ENCODE measurements at regions not wholly inside any gene's neighbourhood (a gene's known extent, or its start where the extent isn't known, plus 50 kb on each side); places are given as distances from the start of the nearest gene placed in this dataset.

DNA sequence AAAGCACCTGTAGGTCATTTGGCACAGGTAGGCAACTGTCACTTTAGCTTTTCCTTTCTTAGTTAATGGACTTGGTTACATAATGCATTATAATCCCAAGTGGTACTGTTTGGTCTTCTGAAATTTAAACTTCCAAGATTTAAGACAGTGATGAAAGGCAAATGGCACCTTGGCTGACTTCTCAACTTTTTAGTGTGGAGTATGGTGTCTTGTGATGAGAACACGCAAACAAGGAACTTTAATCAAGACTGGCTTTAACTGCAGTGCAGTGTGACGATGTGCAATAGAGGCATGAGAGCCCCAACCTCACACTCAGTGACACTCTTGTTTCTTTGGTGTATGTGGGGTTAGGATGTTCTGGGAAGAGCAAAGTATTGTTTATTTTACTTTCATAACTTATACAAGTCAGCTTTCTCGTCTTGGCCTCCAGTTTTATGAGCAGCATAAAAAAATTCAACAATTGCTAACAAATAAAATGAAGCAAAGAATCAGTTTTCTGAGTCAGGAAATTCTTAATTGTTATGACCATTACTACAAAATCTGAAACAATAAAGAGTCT lies 171.9 kb downstream of the MAD2L1 start:
- Mint-ChIP-seq H3K27ac (no peak overlapping the region), H3K4me3 (no peak overlapping the region), H3K9me3 (no peaks in the 10 kb centered on the region), H3K27me3 (no peaks in the 10 kb centered on the region), H3K36me3 (ENCODE audit: low read depth) (no peaks in the 10 kb centered on the region), H3K4me1 (no peaks in the 10 kb centered on the region)
- no peak for DNase-seq
- intact Hi-C loops (cut with micrococcal nuclease) = no loop called here

DNA sequence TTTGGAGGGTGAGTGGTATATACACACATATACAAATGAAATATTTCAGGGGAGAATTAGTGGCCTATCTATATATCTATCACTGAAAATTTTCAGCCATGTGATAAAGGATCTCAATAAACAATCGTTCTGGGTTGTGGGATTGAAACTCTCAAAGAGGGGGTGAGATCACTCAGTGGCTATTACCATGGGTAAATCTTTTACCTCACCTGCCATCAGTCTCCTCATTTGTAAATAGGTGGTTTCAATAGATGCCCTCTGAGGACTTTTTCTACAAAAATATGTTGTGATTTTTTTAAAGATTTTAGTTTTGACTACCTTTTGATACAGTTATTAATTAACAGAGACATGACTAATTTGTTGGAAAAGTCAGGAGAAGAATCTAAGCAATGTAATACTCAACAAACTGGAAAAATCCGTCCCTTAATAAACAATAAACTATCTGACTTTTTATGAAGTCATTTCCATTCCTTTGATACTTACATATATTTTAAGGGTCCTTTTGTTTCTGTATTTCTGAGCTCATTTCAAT lies 192.8 kb downstream of the MAD2L1 start:
- H3K9me3 Mint-ChIP-seq = no peaks in the 10 kb centered on the region
- H3K4me3 Mint-ChIP-seq = no peak overlapping the region
- H3K27me3 Mint-ChIP-seq = no peaks in the 10 kb centered on the region
- no peak overlapping the region for H3K27ac Mint-ChIP-seq
- no peak for DNase-seq
- no peaks in the 10 kb centered on the region for H3K4me1 Mint-ChIP-seq
- intact Hi-C loops (cut with micrococcal nuclease) = no loop called here
- H3K36me3 Mint-ChIP-seq (ENCODE audit: low read depth) = no peaks in the 10 kb centered on the region

DNA sequence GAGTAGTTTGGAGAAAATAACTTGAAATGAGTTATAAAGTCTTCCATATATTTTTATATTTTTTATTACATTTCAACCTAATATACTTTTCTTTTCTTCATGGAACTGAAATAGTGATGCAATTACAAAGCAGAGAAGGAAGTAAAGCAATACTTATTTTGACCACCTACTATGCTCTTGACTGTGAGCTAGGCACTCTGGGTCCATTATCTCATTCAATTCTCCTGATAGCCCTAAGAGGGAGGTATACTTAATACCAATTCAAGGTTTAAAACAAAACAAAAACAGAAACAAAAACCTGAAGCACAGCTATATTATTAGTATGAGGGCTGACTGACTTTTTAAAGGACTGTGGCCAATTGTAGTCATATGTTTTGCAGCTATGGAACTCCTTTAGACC lies 193.5 kb downstream of the MAD2L1 start:
- Mint-ChIP-seq H3K27ac (no peak overlapping the region), H3K4me3 (no peak overlapping the region), H3K9me3 (no peaks in the 10 kb centered on the region), H3K27me3 (no peaks in the 10 kb centered on the region), H3K4me1 (no peaks in the 10 kb centered on the region), H3K36me3 (ENCODE audit: low read depth) (no peaks in the 10 kb centered on the region)
- intact Hi-C loops (cut with micrococcal nuclease) = no loop called here
- DNase-seq = no peak

DNA sequence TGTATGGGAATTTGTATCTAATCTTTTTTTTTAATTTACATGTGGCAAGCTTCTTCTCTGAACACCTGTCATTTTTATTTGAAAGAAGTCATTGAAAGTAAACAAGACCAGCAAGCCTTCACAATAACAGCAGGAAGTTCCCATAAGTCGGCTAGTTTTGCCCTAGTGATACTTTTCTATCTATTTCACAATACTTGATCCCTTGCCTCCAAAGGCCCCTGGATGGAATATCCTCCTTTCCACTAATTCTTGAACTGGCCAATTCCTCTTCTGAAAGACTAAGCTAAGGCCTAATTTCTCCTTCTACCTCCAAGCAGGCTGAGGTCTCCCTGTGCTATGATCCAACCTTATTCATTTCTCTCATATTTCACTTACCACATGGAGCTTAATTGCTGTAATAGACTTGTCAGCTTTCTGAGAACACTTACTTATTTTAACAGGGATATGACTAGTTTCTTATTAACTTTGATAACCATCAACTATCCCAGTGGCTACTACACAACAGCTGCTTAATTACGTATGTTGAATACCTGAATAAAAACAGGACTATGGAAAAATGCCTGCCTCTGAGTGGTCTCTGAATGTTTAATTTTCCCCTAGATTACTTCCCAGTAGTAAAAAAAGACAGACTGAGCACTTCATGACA lies 194.2 kb downstream of the MAD2L1 start:
- Mint-ChIP-seq H3K27ac (no peak overlapping the region), H3K36me3 (ENCODE audit: low read depth) (no peaks in the 10 kb centered on the region), H3K4me3 (no peak overlapping the region), H3K9me3 (no peaks in the 10 kb centered on the region), H3K4me1 (no peaks in the 10 kb centered on the region), H3K27me3 (no peaks in the 10 kb centered on the region)
- intact Hi-C loops (cut with micrococcal nuclease) = no loop called here
- no peak for DNase-seq

DNA sequence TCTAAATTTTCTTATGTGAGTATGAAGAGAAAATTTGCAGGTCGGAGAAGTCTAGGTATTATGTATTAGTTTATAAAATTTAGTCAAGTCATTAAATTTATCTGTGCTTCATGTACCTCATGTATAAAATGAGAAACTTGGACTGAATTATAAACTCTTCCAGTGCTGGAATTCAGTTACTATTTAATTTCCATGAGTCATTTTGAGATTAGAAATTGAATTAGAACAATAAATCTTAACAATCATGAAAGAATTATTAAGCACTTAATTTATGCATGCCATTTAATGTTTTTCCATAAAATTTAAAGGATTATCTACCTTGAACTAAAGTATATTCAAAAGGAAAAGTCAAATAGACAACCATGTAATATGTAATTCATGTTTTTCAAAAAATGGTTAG lies 195.8 kb downstream of the MAD2L1 start:
- DNase-seq = no peak
- Mint-ChIP-seq H3K27ac (no peak overlapping the region), H3K36me3 (ENCODE audit: low read depth) (no peaks in the 10 kb centered on the region), H3K9me3 (no peaks in the 10 kb centered on the region), H3K27me3 (no peaks in the 10 kb centered on the region), H3K4me3 (no peak overlapping the region), H3K4me1 (no peaks in the 10 kb centered on the region)
- intact Hi-C loops (cut with micrococcal nuclease) = no loop called here

DNA sequence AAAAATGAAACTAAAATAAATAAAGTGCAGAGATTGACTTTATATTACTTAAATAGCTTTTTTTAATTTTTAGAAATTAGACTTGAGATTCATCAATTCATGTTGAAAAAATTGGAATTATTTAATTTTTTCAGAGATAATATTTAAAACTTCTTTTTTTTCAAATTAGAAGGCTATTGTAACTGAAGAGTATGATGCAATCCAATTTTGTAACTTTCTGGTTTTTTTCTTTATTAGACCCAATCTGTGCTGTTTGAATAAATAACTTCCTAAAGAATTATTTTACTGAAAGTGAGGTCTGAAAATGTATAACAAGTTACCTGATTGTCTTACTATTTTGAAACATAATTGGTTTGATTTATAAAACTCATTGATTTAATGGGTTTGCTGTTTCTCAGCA lies 200.9 kb downstream of the MAD2L1 start:
- intact Hi-C loops (cut with micrococcal nuclease) = no loop called here
- H3K36me3 Mint-ChIP-seq (ENCODE audit: low read depth) = no peaks in the 10 kb centered on the region
- H3K4me1 Mint-ChIP-seq = no peaks in the 10 kb centered on the region
- H3K4me3 Mint-ChIP-seq = no peak overlapping the region
- DNase-seq = no peak
- no peaks in the 10 kb centered on the region for H3K27me3 Mint-ChIP-seq
- no peaks in the 10 kb centered on the region for H3K9me3 Mint-ChIP-seq
- H3K27ac Mint-ChIP-seq = no peak overlapping the region

DNA sequence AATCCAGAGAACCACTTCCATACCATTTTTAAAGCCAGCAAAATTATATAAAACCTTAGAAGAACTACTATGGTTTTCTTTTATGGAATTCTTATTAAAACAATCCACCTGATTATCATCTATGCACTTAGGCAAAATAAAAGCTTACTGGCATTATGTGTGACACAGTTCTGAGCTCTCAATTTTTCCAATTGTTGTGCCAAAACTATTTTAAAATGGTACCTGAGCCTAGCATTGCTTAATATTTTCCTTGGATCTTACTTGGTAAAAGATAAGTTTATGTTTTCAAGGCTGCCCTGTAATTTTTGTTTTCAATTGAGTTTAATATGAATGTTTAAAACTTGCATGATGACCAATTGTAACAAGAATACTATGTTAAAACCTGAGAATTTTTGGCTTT lies 201.3 kb downstream of the MAD2L1 start:
- Mint-ChIP-seq H3K27ac (no peak overlapping the region), H3K4me1 (no peaks in the 10 kb centered on the region), H3K36me3 (ENCODE audit: low read depth) (no peaks in the 10 kb centered on the region), H3K4me3 (no peak overlapping the region), H3K27me3 (no peaks in the 10 kb centered on the region), H3K9me3 (no peaks in the 10 kb centered on the region)
- intact Hi-C loops (cut with micrococcal nuclease) = no loop called here
- DNase-seq = no peak

DNA sequence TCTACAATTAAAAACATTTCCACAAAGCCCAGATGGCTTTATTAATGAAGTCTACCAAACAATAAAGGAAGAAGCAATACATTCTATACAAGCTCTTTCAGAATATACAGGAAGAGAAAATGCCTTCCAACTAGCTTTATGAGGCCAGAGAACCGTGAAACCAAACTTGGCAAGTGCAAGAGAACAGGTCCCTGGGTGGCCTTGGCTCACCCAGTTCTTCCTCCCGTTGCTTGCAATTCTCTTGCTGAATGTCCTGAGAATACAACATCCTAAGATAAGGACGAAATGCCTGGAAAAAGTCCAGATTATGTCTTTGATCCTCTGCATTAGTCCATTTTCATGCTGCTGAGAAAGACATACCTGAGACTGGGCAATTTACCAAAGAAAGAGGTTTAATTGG lies 204.9 kb downstream of the MAD2L1 start:
- intact Hi-C loops (cut with micrococcal nuclease) = no loop called here
- Mint-ChIP-seq H3K4me3 (no peak overlapping the region), H3K36me3 (ENCODE audit: low read depth) (no peaks in the 10 kb centered on the region), H3K9me3 (no peaks in the 10 kb centered on the region), H3K27ac (no peak overlapping the region), H3K4me1 (no peaks in the 10 kb centered on the region), H3K27me3 (no peaks in the 10 kb centered on the region)
- DNase-seq = no peak

DNA sequence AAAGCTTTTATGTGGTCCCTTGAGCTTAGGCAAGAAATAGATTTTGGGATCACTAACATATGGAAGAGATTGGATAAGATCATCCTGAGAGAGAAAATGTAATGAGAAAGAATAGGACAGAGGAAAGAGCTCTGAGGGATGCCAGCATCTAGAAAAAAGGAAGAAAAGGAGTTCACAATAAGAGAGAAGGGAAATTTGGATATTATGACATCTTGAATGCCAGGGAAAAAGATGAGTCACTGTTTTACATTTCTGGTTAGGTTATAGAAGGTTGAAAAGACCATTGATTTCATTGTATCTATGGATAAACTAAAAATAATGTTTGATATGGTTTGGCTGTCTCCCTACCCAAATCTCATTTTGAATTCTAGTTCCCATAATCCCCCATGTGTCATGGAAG lies 208.5 kb downstream of the MAD2L1 start:
- no peak for DNase-seq
- Mint-ChIP-seq H3K27me3 (no peaks in the 10 kb centered on the region), H3K27ac (no peak overlapping the region), H3K4me1 (no peaks in the 10 kb centered on the region), H3K4me3 (no peak overlapping the region), H3K9me3 (no peaks in the 10 kb centered on the region), H3K36me3 (ENCODE audit: low read depth) (no peaks in the 10 kb centered on the region)
- intact Hi-C loops (cut with micrococcal nuclease) = no loop called here

DNA sequence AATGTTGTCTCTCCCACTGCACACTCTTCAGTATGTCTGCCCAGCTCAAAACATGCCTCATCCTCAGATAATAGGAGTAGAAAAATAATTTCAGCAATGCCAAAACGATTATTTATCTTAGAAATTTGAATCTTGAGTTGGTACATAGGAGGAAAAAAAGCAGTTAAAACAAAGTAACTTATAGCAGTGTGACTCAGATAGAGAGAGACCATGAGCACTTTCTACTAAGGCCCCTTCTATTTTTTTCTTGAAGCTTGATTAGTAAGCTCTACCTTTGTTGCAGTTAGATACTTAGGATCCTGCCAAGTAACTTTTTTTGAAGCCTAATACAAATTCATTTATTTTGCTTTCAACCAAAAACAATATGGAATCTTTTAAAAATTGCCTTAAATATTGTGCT lies 212.3 kb downstream of the MAD2L1 start:
- Mint-ChIP-seq H3K27ac (no peak overlapping the region), H3K4me1 (no peaks in the 10 kb centered on the region), H3K27me3 (no peaks in the 10 kb centered on the region), H3K4me3 (no peak overlapping the region), H3K9me3 (no peaks in the 10 kb centered on the region), H3K36me3 (ENCODE audit: low read depth) (no peaks in the 10 kb centered on the region)
- intact Hi-C loops (cut with micrococcal nuclease) = no loop called here
- DNase-seq = no peak

DNA sequence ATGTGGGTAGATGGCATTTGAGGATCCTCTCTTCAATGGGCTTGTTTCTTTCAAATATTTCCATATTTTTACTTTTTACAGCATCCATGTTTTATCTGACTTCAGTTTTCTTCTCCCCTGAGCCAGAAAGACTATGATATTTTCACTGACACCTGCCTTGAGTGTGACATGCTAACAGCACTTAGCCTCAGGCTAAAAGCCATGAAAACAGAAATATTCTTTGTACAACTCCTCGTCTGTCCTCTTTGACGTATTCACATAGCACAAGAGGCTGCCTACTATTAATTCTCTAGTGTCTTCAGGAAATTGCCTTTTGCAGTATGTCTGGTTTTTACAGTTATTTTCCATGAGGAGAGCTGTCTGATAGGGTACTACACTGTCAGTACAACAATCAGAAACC lies 215.0 kb downstream of the MAD2L1 start:
- H3K9me3 Mint-ChIP-seq = no peaks in the 10 kb centered on the region
- H3K4me3 Mint-ChIP-seq = no peak overlapping the region
- H3K27ac Mint-ChIP-seq = no peak overlapping the region
- no peak for DNase-seq
- no peaks in the 10 kb centered on the region for H3K27me3 Mint-ChIP-seq
- intact Hi-C loops (cut with micrococcal nuclease) = no loop called here
- H3K4me1 Mint-ChIP-seq = no peaks in the 10 kb centered on the region
- no peaks in the 10 kb centered on the region for H3K36me3 Mint-ChIP-seq (ENCODE audit: low read depth)

DNA sequence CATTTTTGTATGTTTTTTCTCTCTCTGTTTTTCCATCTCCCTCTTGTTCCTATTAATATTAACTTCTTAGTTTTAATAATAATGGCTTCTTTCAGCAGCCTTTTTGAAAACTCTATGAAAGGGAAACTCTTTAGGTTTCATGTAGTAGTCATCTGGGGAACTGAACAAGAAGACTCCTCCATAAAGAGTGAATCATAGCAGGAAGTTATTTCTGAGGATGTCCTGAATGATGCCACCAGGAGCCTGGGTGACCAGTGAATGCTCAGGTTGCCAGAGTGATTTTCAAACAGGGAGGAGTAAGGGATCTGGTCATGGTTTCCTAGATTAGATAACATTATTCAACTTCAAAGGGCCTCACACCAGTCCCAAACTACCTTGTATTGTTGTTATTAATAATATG lies 212.8 kb upstream of the PDE5A start:
- no peaks in the 10 kb centered on the region for H3K27me3 Mint-ChIP-seq
- H3K36me3 Mint-ChIP-seq (ENCODE audit: low read depth) = no peaks in the 10 kb centered on the region
- no peaks in the 10 kb centered on the region for H3K4me1 Mint-ChIP-seq
- intact Hi-C loops (cut with micrococcal nuclease) = no loop called here
- no peak overlapping the region for H3K27ac Mint-ChIP-seq
- no peak overlapping the region for H3K4me3 Mint-ChIP-seq
- no peaks in the 10 kb centered on the region for H3K9me3 Mint-ChIP-seq
- DNase-seq = no peak

DNA sequence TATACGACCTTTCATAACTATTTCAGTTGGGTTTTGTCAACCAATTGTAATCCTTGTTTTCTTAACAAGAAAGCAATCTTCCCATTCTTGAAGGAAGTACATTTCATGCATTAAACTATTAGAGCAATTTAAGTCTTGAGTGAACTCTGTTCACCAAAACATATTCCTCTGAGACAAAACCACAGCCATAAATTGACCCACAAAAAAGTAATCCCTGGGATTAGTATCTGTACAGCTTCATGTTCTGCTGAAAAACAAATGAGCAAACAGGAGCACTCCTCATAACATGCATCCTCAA lies 207.0 kb upstream of the PDE5A start:
- Mint-ChIP-seq H3K36me3 (ENCODE audit: low read depth) (no peaks in the 10 kb centered on the region), H3K9me3 (no peaks in the 10 kb centered on the region), H3K27me3 (no peaks in the 10 kb centered on the region), H3K4me3 (no peak overlapping the region), H3K27ac (no peak overlapping the region), H3K4me1 (no peaks in the 10 kb centered on the region)
- no peak for DNase-seq
- intact Hi-C loops (cut with micrococcal nuclease) = no loop called here

DNA sequence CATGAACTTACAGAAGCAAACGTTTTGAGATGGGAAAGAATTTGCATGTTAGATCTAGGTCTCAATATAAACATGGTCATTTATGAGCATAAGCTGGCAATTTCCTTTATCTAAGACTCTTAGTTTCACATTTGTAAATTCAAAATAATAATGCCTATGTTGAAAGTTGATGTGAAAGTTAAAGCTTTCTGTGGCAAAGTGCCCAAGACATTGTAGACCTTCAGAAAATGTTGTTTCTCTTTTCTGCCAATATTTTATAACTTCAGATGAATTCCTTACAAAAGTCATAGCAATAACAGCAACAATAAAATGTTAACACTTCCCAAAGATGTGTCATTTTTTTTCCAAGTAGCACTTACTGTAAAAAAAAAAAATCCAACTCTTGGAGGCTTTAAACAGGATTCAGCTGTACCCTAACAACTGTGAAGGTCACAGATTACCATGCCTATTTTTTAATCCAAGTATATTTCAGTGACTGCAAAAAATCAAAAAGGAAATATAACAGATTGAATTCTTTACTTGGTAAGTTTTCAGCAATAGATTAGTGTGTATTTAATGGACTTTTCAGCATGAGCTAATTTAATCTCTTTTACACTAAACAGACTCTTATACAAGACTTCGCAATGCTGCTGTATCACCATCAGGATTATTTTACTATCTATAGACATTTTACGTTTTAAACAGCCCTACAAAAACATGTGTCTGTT lies 206.5 kb upstream of the PDE5A start:
- H3K27me3 Mint-ChIP-seq = no peaks in the 10 kb centered on the region
- no peaks in the 10 kb centered on the region for H3K9me3 Mint-ChIP-seq
- no peak overlapping the region for H3K4me3 Mint-ChIP-seq
- DNase-seq = no peak
- H3K4me1 Mint-ChIP-seq = no peaks in the 10 kb centered on the region
- H3K27ac Mint-ChIP-seq = no peak overlapping the region
- intact Hi-C loops (cut with micrococcal nuclease) = no loop called here
- no peaks in the 10 kb centered on the region for H3K36me3 Mint-ChIP-seq (ENCODE audit: low read depth)

DNA sequence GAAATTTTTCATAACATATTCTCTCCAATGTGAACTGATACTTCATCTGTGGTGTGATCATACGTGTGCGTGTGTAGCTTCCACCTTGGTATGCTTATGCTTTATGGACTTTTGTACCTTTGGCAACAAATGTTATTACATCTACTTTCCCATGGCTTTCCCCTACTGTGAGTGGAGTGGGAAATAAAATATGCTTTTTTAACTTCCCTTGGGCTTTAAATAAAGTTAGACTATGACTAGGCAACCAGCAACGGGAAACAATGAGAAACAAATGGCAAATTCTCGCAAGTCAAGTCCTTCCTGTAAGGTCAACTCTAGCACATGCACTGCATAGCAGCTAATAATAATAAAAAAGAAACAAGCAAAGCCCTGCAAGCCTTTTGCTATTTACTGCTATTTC lies 205.0 kb upstream of the PDE5A start:
- Mint-ChIP-seq H3K4me3 (no peak overlapping the region), H3K27me3 (no peaks in the 10 kb centered on the region), H3K9me3 (no peaks in the 10 kb centered on the region), H3K27ac (no peak overlapping the region), H3K4me1 (no peaks in the 10 kb centered on the region), H3K36me3 (ENCODE audit: low read depth) (no peaks in the 10 kb centered on the region)
- no peak for DNase-seq
- intact Hi-C loops (cut with micrococcal nuclease) = no loop called here
